SK-N-SH treated with all-trans-retinoic acid at 6 μM for 48 hours (cell line): ENCODE measurements at regions not wholly inside any gene's neighbourhood (a gene's known extent, or its start where the extent isn't known, plus 50 kb on each side); places are given as distances from the start of the nearest gene placed in this dataset.
A peak's percentile ranks its signal among the peaks of the same experiment; 100 is the strongest.

Experiments
- ATAC-seq: fragments of 200-7000 bp; cut with Tn5 transposase; 3 replicates; pipeline ENCODE4 v1.9.1; 2020; ENCODE audit warnings: mild to moderate bottlenecking, moderate library complexity
- ARNTL ChIP-seq: fragments of 450-650 bp; formaldehyde crosslinking; IDR thresholded peaks from 2 replicates; pipeline ENCODE4 v1.5.0; 2020; ENCODE audit warnings: low read depth, mild to moderate bottlenecking, moderate library complexity, borderline replicate concordance
- BACH2 ChIP-seq: fragments of 250-450 bp; sonication (Bioruptor Pico); IDR thresholded peaks from 2 replicates; pipeline ENCODE4 v1.9.0; 2021; ENCODE audit warnings: mild to moderate bottlenecking, borderline replicate concordance
- CREB5 ChIP-seq: fragments of 250-450 bp; sonication (Bioruptor Pico); IDR thresholded peaks from 2 replicates; pipeline ENCODE4 v1.5.1; 2020; ENCODE audit warnings: low read depth, mild to moderate bottlenecking, moderate library complexity
- CSDC2 ChIP-seq: fragments of 250-450 bp; sonication (Bioruptor Pico); IDR thresholded peaks from 2 replicates; pipeline ENCODE4 v1.5.0; 2020; ENCODE audit warnings: mild to moderate bottlenecking, moderate library complexity
- CSRNP3 ChIP-seq: fragments of 250-450 bp; sonication (Bioruptor Pico); IDR thresholded peaks from 2 replicates; pipeline ENCODE4 v1.5.1; 2021; ENCODE audit warnings: mild to moderate bottlenecking, moderate library complexity
- GLIS3 ChIP-seq: fragments of 250-450 bp; sonication (Bioruptor Pico); IDR thresholded peaks from 2 replicates; pipeline ENCODE4 v1.5.0; 2020; ENCODE audit warnings: mild to moderate bottlenecking, moderate library complexity
- ISL1 ChIP-seq: fragments of 250-450 bp; sonication (Bioruptor Pico); IDR thresholded peaks from 2 replicates; pipeline ENCODE4 v2.1.2; 2022; ENCODE audit warnings: mild to moderate bottlenecking, moderate library complexity
- OSR1 ChIP-seq: fragments of 250-450 bp; sonication (Bioruptor Pico); IDR thresholded peaks from 2 replicates; pipeline ENCODE4 v1.8.0; 2022; ENCODE audit warnings: moderate library complexity, mild to moderate bottlenecking, inconsistent platforms
- PATZ1 ChIP-seq: fragments of 250-450 bp; sonication (Bioruptor Pico); IDR thresholded peaks from 2 replicates; pipeline ENCODE4 v1.8.0; 2020; ENCODE audit warnings: mild to moderate bottlenecking, moderate library complexity, borderline replicate concordance
- PPARA ChIP-seq: fragments of 250-450 bp; sonication (Bioruptor Pico); IDR thresholded peaks from 2 replicates; pipeline ENCODE4 v1.5.0; 2020; ENCODE audit warnings: mild to moderate bottlenecking, borderline replicate concordance
- RARB ChIP-seq: fragments of 250-450 bp; sonication (Bioruptor Pico); IDR thresholded peaks from 2 replicates; pipeline ENCODE4 v1.8.0; 2021; ENCODE audit warnings: mild to moderate bottlenecking, moderate library complexity
- TOX ChIP-seq: fragments of 250-450 bp; sonication (Bioruptor Pico); IDR thresholded peaks from 2 replicates; pipeline ENCODE4 v1.8.0; 2021; ENCODE audit warnings: mild to moderate bottlenecking, moderate library complexity, borderline replicate concordance
- TSHZ2 ChIP-seq: fragments of 250-450 bp; sonication (Bioruptor Pico); IDR thresholded peaks from 2 replicates; pipeline ENCODE4 v1.5.0; 2020; ENCODE audit warnings: mild to moderate bottlenecking, moderate library complexity
- ZC3H10 ChIP-seq: fragments of 250-450 bp; sonication (Bioruptor Pico); IDR thresholded peaks from 2 replicates; pipeline ENCODE4 v1.5.1; 2021; ENCODE audit warnings: mild to moderate bottlenecking, moderate library complexity
- ZFP3 ChIP-seq: fragments of 250-450 bp; sonication (Bioruptor Pico); IDR thresholded peaks from 2 replicates; pipeline ENCODE4 v1.5.0; 2020; ENCODE audit warnings: mild to moderate bottlenecking, moderate library complexity
- ZFP30 ChIP-seq: fragments of 450-650 bp; formaldehyde crosslinking; IDR thresholded peaks from 2 replicates; pipeline ENCODE4 v1.5.0; 2022; ENCODE audit warnings: mild to moderate bottlenecking, moderate library complexity
- ZNF565 ChIP-seq: fragments of 450-650 bp; formaldehyde crosslinking; conservative IDR thresholded peaks from 2 replicates; pipeline ENCODE4 v1.5.0; 2020; ENCODE audit warnings: low read depth, mild to moderate bottlenecking, moderate library complexity
- ZNF70 ChIP-seq: fragments of 450-650 bp; formaldehyde crosslinking; IDR thresholded peaks from 2 replicates; pipeline ENCODE4 v1.5.0; 2020; ENCODE audit warnings: mild to moderate bottlenecking, moderate library complexity
- ZNF8 ChIP-seq: fragments of 450-650 bp; formaldehyde crosslinking; IDR thresholded peaks from 2 replicates; pipeline ENCODE4 v1.5.0; 2020; ENCODE audit warnings: mild to moderate bottlenecking, moderate library complexity

GRCh38 chr20:8073024-8073832 lies 53.7 kb upstream of the TMX4 start:
- TF ChIP-seq ZFP3 (CRISPR knock-in tag), result 0 out of 2 replicates have a peak, but pooled peaks have one; percentile 72
- TF ChIP-seq ISL1 (CRISPR knock-in tag), result peak; percentile 46; the same call in 1 of the 2 replicates
- TF ChIP-seq OSR1 (CRISPR knock-in tag), result no peak
- no peak for TF ChIP-seq ZFP30
- ATAC-seq, result peak; percentile 11; the same call in 2 of the 3 replicates

GRCh38 chr20:8074931-8075330 lies 55.4 kb upstream of the TMX4 start:
- TF ChIP-seq OSR1 (CRISPR knock-in tag) (no peak), ISL1 (CRISPR knock-in tag) (no peak), ZNF565 (CRISPR knock-in tag) (no peak), ZNF70 (no peak), RARB (CRISPR knock-in tag) (no peak), CSRNP3 (CRISPR knock-in tag) (no peak), CSDC2 (no peak), ZFP30 (no peak), ZNF8 (no peak)
- no peak for ATAC-seq

GRCh38 chr20:8076306-8077136 lies 55.5 kb upstream of the PLCB1 start:
- TF ChIP-seq ARNTL (CRISPR knock-in tag) (no peak), ISL1 (CRISPR knock-in tag) (no peak), CSDC2 (no peak), GLIS3 (CRISPR knock-in tag) (no peak), CSRNP3 (CRISPR knock-in tag) (no peak), TSHZ2 (CRISPR knock-in tag) (no peak), ZNF70 (no peak), ZC3H10 (CRISPR knock-in tag) (no peak), BACH2 (CRISPR knock-in tag) (no peak), CREB5 (CRISPR knock-in tag) (no peak), ZFP30 (no peak), PPARA (CRISPR knock-in tag) (no peak), PATZ1 (CRISPR knock-in tag) (no peak), TOX (CRISPR knock-in tag) (no peak)
- ATAC-seq, result peak; percentile 42
